ENCODE measurements at regions not wholly inside any gene's neighbourhood (a gene's known extent, or its start where the extent isn't known, plus 50 kb on each side); places are given as distances from the start of the nearest gene placed in this dataset.

DNA sequence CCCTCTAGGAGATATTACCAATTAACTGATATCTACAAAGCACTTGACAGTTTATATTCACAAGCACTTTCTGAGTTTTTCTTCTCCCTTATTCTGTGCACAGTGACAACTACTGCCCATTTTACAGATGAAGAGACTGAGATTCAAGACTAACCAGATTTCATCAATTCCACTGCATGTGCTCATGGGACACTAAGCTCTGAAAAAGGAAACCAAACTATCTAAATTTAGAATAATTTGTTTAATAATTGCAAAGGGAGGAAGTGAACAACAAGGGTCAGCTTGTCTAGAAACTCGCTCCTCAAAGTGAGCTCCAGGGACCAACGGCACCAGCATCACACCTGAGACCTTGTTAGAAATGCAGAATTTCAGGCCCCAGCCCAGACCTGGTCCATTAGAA, 50.8 kb upstream of the MYLIP start:
- Histone ChIP-seq H3K4me3 (no peak overlapping the region), H3K27ac (no peak overlapping the region)

DNA sequence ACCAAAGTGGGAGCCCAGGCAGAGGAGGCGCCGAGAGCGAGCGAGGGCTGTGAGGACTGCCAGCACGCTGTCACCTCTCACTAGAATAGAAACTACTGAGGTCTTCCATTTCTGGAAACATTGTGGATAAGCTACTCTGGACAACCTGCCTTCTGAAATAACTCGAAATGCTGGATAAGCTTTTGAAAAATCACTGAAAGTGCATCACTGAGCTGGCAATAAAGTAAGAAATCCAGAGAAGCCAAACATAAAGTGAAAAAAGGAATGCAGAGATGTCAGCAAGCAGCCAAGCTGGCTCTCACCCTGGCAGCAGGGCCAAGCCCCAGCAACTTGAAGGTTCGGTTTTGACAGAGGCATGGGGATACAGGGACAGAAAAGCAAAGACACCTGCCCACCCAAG, 59.2 kb upstream of the MYLIP start:
- Histone ChIP-seq H3K4me3 (no peak overlapping the region), H3K27ac (no peak overlapping the region)

DNA sequence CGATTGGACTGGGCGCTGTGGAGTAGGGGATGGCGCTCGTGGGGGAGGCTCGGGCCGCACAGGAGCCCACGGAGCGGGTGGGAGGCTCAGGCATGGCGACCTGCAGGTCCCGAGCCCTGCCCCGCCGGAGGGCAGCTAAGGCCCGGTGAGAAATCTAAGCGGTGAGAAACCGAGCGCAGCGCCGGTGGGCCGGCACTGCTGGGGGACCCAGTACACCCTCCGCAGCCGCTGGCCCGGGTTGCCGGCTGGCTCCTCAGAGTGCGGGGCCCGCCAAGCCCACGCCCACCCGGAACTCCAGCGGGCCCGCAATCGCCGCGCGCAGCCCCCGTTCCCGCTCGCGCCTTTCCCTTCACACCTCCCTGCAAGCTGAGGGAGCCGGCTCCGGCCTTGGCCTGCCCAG, 59.7 kb upstream of the MYLIP start:
- H3K27ac ChIP-seq, result no peak overlapping the region
- H3K4me3 ChIP-seq, result no peak overlapping the region

DNA sequence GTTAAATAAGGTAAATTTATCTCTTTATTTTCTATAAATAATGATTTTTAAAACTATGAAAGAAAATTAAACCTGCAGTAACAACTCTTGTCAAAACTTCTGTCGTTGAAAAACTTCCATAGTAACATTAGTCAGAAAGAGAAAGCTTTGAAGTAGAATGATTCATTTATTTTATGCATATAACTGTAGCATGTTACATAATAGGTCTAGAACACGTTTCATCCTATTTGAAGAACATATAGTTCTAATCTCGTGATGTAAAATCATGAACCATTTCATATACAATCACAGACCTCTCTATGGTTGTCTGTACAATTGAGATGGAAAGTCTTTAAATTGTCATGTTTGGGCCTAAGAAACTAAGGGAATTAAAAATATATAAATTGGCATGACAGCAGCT, 61.3 kb upstream of the MYLIP start:
- H3K4me3 ChIP-seq, result no peak overlapping the region
- H3K27ac ChIP-seq, result no peak overlapping the region

DNA sequence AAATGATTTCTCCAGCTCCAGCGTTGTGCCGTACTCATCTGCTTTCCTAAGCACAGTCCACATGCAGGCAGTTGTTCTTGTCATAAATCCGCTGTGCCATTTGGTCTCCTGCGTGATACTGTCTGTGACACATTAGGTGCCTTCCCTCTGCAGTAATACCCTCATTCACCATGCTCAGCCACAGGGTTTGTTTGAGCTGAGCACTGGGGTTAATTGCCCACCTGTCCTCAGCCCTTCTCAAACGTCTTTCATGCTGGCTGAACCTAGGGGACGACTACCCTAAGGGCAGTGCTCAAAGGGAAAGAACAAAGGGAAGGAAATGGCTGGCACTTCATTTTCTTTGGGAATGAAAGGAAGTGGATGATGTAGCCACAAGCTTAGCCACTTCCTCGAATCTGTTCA, 64.2 kb upstream of the MYLIP start:
- no peak overlapping the region for H3K4me3 ChIP-seq
- no peak overlapping the region for H3K27ac ChIP-seq

DNA sequence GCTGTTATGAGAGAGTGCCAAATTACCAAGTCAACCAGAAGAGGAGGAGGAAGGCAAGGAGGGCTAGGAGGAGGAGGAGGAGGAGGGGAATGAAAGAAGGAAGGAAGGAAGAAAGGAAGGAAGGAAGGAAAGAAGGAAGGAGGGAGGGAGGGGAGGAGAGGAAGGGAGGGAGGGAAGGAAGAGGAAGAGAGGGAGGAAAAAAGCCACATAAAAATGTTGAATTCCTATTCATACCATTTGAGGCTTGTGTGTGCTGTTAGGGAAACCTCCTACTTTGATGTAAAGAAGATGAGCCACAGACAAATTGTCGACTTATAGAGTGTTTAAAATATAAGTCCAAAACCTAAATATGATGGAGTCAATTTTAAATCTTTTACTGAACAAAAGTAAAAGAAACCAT, 65.3 kb upstream of the MYLIP start:
- Histone ChIP-seq H3K27ac (no peak overlapping the region), H3K4me3 (no peak overlapping the region)

DNA sequence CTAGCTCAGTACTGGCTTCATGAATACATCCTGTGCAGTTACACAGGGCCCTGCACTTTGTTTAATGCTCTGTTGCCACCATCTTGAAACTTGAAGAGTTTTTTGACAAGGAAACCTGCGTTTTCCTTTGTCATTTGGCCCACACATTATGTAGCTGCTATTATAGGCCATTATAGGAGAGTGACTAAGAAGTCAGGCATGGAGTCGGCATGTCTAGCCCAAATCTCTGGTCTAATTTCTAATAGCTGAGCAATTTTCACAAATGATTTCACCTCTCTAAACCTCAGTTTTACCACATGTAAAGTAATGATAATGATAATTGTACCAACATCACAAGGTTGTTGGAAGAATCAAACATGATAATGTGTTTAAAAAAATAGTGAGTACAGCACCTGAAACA, 67.1 kb upstream of the MYLIP start:
- Histone ChIP-seq H3K27ac (no peak overlapping the region), H3K4me3 (no peak overlapping the region)

DNA sequence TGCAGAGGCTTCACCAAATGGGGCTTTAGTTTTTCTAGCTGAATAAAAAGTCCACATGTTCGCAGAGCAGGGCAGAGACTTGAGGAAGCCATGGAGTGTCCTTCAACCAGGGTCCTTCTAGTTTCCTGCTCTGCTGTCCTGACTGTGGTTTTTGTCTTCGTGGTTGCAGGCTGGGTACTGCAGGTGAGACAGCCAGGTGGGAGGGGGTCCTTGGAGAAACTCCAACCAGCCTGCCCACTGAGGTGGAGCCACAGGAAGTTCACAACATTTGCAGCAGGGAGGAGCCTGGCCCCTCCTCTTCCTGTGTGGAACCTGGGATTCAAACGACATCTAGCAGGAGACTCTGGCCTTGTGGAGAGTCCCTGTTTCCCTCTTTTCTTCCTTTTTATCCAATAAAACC, 68.8 kb upstream of the MYLIP start:
- Histone ChIP-seq H3K27ac (no peak overlapping the region), H3K4me3 (no peak overlapping the region)

DNA sequence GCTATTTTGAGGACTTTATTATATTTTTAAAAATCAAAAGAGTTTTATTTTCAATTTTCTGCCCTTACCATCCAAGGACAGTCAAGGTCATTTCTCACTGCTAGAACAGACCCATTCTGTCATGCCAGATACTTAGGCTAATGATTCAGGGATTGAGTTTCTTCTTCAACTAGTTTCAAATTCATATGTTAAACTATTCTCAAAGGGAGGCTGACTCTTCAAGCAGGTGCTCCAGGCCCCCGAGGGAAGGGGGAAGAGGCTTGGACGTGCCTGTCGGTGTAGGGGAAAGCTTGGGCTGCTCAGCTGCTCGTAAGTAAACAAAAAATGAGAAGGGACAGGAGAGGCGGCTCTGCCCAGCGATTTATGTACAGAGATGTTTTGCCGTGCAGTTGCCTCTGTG, 69.4 kb upstream of the MYLIP start:
- H3K4me3 ChIP-seq, result no peak overlapping the region
- H3K27ac ChIP-seq, result no peak overlapping the region

DNA sequence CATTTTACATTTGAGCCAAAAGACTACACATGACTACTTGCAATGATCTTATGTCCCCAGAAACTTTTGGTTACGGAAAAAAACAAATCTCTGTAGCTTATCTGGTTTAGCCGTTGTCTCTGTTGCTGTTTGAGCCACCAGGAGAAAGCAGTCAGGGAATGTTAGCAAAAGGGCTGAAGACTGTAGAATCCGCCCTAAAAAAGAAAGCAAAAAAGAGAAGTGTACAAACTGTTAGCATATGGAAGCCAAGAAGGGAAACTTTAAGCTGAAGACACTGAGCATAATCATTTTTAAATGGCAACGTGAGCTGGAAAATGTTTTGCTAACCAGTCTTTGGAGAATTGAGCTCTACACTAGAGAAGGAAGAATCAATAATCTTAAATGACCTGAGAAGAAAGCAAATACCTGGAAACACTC, 69.9 kb upstream of the MYLIP start:
- no peak overlapping the region for H3K27ac ChIP-seq
- no peak overlapping the region for H3K4me3 ChIP-seq

DNA sequence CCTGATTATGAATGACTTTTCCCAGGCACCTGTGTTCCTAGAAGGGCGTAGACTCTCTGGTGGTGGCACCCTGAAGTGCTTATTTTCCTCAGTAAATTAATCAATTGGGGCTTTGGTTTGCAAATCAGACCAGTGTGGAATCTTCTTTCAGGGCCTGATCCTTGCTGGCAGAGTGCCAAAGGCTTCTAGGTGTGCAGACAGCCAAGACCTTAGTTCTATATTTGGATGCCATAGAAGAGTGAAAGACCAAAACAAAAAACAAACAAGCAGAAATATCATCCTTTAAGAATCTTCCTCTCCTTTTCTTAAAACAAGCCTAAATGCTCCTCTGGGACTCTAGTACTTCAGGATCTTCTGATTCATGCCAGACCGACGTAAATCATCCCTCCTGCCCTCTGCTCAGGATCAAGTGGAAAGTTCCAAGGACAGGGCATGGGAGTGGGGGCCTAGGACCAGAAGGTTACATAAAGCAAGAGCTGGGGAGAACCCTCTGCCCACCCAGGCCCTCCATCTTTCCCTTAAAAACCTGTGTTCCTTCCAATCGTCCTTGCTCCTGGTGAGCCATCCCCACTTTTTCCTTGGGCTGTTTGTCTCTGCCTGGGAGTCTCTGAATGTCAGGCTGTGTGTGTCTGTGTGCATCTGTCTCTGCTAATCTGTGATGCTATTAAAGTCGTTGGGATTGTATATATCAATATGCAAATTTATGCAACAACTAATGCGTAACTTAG, 70.5 kb upstream of the MYLIP start:
- Histone ChIP-seq H3K4me3 (no peak overlapping the region), H3K27ac (no peak overlapping the region)

DNA sequence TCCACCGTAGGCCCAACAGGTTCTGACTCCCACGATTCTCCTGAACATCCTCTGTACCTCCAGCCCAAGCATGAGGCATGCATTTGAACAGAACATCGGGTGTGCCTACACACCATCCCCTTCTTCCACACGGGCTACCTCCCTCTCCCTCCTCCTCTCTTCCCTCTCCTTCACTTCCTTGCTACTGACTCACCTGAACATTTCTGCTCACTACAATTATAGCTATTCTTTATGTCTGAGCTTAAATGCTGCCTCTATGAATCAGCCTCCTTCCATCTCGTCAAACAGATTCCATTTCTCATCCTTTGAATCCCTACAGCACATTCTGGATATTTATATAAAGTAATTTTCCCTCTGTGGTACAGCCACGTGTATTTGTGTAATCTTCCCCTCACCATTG, 71.4 kb upstream of the MYLIP start:
- Histone ChIP-seq H3K27ac (no peak overlapping the region), H3K4me3 (no peak overlapping the region)

DNA sequence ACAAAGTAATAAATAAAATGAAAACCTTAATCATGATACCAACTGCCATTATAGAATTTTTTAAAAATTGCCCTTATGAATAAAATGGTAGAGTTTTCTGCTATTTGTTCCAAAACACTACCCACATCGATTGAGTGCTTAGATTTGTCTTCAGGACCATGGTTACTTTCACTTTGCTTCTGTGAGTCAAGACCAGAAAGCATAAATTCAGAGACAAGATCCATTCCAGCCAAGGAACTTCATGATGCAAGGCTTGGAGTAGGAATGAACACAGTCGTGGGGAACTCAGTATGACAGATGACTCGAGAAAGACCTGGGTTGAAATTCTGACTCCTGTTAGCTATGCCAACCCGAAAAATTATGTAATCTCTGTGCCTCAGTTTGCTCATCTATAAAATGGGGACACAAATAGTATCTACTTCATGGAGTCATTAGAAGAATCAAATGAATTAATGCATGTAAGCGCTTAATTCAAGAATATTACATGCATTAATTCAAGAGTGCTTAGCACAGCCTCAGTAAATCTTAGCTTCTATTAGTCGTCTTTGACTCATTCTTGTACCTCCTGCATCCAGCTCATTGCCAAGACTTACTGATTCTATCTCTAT, 72.5 kb upstream of the MYLIP start:
- no peak overlapping the region for H3K4me3 ChIP-seq
- no peak overlapping the region for H3K27ac ChIP-seq

DNA sequence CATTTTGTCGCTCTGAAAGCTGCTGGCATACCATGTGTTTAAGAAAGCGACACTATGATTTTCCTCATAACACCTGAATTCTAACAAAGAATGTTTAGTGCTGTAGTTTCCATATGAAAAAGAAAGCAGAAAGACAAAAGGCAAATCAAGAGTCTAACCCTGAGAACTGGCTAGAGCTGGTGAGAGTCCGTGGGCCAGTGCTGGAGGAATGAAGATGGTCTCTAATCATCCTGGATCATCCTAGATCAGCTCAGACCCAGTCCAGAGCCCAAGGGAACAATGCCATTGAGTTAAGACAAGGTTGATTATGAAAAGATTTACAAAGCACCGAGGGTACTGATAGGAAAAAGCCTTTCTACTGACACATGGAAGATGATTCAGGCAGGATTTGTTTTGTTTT, 73.0 kb upstream of the MYLIP start:
- Histone ChIP-seq H3K27ac (no peak overlapping the region), H3K4me3 (no peak overlapping the region)

DNA sequence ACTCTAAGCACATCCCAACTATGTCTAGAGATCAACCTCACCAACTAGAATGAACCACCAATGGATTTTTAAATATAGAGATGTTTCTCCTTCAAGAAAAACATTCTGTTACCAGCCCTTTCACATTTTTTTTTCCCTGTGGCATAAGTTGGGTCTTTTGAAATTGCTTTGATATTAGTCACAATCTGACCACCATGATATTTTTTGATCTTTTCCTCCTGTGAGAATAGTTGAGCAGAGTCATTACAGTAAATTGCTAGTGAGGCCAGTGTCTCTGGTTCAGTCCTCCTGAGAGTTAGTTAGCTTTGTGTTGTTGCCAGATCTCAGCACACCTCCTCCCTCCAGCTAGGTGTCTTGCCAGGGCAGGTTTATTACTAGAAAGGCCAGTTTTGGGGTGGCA, 79.7 kb upstream of the MYLIP start:
- H3K27ac ChIP-seq, result no peak overlapping the region
- no peak overlapping the region for H3K4me3 ChIP-seq

DNA sequence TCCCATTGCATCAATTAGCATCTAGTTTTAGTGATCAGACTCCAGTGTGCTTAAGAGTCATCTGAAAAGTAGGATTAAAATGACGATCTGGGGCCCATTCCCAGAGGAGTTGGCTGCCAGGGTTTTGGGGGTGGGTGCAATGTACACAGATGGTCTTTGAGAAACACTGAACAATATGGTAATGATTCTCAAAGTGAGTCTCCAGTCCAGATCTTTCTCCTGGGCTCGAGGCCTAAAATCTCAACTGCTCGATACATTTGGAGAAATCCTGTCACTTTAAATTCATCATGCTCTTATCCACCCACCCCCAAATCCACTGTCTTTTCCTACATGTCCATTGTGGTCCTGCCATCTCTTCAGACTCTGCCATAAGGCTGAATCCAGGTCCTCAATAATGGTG, 80.7 kb upstream of the MYLIP start:
- no peak overlapping the region for H3K4me3 ChIP-seq
- no peak overlapping the region for H3K27ac ChIP-seq

DNA sequence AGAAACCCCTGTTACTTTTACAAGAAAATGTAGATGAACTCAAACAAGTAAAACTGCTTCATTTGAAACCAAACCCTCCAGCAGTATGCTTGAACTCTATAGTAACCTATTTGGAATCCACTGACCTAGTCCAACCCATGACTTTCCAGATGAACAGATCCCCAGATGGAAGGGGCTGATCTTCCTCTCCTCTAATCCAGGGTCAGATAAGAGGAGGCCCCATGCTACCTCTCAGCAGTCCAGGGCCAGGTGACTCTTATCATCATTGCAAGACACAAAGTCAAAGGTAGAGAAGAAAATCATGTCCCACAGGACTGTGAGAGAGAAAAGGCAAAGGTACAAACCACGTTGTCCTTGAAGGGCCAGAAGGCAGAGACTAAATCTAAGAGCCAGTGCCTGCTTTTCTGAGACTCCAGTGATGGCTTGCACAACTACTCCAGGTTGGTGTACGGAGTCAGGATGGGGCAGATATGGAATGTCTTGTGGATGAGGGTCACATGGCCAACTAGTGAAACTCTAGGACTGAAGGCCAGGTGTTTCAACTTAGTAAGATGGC, 81.4 kb upstream of the MYLIP start:
- Histone ChIP-seq H3K4me3 (no peak overlapping the region), H3K27ac (no peak overlapping the region)

DNA sequence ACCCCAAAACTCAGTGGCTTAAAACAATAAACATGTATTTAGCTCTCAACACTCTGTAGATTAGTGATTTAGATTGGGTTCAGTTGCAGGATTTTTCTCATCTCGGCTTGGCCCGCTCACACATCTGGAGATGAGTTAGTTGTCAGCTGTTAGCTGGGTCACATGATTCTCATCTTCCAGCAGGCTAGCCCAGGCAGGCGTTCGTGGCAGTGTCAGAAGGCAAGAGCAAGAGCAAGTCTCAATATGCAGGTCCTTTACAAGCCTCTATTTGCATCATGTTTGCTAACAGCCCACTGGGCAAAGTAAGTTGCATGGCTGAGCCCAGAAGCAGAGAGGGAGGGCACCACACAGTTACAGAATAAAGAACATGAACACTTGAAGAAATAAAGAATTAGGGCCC, 83.6 kb upstream of the MYLIP start:
- Histone ChIP-seq H3K27ac (no peak overlapping the region), H3K4me3 (no peak overlapping the region)

DNA sequence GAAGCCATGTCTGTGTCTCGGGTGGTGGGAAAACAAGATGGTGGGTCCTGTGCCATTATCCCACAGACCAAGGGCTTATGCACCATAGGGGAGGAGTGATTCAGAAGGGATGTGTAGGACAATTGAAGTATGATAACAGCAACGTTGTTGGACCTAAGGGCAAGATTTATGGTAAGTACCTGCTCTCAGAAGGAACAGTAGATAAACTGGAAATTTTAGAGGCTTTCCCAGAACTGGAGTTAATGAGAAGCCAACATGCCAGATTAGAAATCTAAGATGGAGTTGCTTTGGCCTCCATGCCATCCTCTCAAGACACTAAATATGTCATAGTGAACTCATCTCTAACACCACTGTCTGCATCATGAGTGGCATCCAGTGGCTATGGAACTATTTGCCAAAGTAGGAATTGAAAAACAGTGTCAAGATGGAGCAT, 84.7 kb upstream of the MYLIP start:
- H3K4me3 ChIP-seq, result no peak overlapping the region
- no peak overlapping the region for H3K27ac ChIP-seq

DNA sequence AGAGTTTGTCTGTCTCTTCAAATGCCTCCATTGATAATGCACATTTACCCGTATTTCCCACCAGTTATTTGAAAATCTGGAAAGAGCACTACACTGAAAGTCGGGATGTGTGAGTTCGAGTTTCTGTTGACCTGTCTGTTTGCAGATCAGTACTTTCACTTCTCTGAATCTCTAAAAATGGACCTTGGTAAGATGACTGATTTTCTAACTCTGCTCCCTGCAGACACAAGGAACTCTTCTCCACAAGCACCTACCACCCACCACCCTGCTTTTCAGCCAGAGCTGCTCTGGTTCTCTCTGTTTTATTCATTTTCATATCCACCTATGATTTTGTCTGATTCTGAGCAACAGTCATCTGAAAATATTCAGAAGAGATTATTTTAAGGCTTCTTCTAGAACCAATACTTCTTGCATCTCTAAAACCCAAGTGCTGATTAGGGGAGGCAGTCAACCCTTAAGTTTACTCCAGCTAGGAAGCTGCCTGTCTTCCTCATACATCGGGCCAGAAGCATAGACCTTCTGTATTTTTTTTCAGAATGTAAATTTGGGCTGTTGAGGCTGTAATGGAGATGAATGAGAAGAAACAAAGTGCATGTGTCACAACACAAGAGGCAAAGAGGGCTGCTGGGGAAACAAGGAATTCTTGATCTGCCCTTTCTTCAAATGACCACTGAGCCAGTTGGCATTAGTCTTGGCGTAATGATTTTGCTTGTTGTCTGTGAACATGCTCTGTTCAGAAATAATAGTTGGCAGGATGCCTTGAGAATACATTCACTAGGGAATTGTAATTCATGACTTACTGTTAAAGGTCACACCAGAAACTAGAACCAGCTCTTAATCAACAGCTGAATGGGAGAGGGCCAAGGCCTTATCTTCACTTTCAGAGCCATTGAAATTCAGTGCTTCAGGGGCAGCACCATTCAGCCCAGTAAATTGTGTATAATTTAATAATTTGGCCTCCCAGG, 85.4 kb upstream of the MYLIP start:
- Histone ChIP-seq H3K27ac (no peak overlapping the region), H3K4me3 (no peak overlapping the region)

DNA sequence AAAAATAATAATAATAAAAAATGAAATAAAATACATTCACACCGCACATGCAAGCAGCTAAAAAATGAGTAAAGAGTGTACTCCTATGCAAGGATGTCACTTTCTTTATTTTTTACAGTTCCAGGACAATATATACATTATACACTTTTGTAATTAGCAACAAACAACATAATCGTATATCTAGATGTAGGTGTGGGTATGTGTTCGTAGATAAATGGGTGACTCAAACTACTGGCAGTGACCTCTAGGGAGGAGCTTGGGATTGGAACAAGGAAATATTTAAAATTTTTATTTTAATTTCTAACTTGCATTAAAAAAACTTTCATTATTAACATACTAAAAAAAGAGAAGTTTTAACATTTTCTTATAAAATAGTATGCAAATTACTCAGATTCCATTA, 86.1 kb upstream of the MYLIP start:
- no peak overlapping the region for H3K4me3 ChIP-seq
- no peak overlapping the region for H3K27ac ChIP-seq

Measured in skin epidermis (tissue), 12 donors.